SU-DHL-6 (cell line): ENCODE measurements at regions not wholly inside any gene's neighbourhood (a gene's known extent, or its start where the extent isn't known, plus 50 kb on each side); places are given as distances from the start of the nearest gene placed in this dataset.

Source experiments
- CTCF ChIP-seq: fragments of 200-600 bp; sonication (generic); IDR thresholded peaks from one replicate; pipeline ENCODE4 v1.5.1; 2017; ENCODE audit warnings: antibody characterized with exemption, mild to moderate bottlenecking, low read length, moderate library complexity; ENCODE audit not compliant: insufficient read depth, poor library complexity, severe bottlenecking
- EZH2phosphoT487 ChIP-seq: fragments of 200-600 bp; sonication (generic), shearing (Covaris generic); conservative IDR thresholded peaks from 2 replicates; pipeline ENCODE4 v1.6.1; 2018; ENCODE audit warnings: mild to moderate bottlenecking, antibody characterized with exemption, low read length, moderate library complexity, mixed read lengths

- TF ChIP-seq CTCF (no peak), EZH2phosphoT487 (no peak)
These were observed 455.0 kb downstream of the EPHA3 start for GRCh38 chr3:89562373-89562772.
